ENCODE measurements at regions not wholly inside any gene's neighbourhood (a gene's known extent, or its start where the extent isn't known, plus 50 kb on each side); places are given as distances from the start of the nearest gene placed in this dataset.

DNA sequence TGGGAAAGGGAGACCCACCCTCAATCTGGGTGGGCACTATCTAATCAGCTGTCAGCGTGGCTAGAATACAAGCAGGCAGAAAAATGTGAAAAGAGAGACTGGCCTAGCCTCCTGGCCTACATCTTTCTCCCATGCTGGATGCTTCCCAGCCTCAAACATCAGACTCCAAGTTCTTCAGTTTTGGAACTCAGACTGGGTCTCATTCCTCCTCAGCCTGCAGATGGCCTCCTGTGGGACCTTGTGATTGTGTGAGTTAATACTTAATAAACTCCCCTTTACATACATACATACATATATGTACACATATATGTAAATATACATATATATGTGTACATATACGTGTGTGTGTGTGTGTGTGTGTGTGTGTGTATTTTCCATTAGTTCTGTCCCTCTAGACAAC lies 207.1 kb downstream of the BRINP2 start:
- TF ChIP-seq, protein P1, sequence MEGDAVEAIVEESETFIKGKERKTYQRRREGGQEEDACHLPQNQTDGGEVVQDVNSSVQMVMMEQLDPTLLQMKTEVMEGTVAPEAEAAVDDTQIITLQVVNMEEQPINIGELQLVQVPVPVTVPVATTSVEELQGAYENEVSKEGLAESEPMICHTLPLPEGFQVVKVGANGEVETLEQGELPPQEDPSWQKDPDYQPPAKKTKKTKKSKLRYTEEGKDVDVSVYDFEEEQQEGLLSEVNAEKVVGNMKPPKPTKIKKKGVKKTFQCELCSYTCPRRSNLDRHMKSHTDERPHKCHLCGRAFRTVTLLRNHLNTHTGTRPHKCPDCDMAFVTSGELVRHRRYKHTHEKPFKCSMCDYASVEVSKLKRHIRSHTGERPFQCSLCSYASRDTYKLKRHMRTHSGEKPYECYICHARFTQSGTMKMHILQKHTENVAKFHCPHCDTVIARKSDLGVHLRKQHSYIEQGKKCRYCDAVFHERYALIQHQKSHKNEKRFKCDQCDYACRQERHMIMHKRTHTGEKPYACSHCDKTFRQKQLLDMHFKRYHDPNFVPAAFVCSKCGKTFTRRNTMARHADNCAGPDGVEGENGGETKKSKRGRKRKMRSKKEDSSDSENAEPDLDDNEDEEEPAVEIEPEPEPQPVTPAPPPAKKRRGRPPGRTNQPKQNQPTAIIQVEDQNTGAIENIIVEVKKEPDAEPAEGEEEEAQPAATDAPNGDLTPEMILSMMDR (conservative IDR thresholded peaks at IDR 0.05; ENCODE audit: low read length): no peak
- TF ChIP-seq EZH2phosphoT487 (IDR thresholded peaks at IDR 0.05; ENCODE audit: borderline replicate concordance, low read depth, low read length): no peak

All from OCI-LY7 (cell line).